ENCODE measurements at regions not wholly inside any gene's neighbourhood (a gene's known extent, or its start where the extent isn't known, plus 50 kb on each side); places are given as distances from the start of the nearest gene placed in this dataset.

DNA sequence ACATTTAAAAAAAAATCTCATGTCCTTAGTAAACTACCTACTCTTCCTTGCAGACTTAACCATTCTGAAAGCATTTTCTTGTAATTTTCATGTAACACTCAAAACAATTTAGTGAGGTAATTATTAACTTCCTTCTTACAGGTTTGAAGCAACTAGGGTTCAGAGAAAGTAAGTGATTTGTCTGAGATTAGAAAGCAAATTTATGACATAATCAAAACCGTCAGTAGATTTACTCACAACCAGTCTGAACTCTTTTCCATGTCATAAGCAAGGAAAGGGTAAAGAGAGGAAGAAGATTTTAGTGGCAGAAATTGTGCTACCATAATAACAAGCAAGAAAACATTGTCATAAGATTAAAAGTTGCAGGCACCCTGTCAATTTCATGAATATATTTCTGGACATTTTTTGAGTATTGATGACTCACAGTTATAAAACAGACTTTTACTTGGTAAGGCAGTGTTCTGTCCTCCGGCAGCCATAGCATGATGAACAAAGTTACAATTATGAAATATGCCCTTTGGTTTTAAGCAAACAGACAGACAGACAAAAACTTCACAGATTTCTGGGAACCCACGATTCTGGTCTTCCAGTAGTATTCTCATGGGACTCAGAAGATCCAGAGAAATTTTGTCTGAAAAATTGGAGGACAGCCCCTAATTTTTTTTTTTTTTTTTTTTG is 707.2 kb downstream of the RWDD3 start:
- DNase-seq = no peak

DNA sequence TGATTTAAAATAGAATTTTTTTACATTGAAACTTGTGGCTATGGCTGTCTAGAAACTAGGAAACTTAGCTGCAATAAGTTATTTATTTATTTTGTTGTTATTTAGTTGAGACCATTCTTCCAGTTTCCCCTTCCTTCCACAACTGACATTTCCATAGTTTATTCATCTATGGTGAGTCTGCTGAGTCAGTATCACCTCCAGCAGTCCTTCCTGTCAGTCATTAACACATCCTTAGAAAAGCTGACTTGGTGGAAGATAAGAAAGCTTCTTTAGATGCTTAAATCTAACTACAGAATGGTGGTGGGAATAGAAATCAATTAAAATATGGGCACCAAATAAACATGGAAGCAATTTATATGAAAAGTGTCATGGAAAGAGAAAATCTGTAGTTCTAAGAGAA is 714.0 kb downstream of the RWDD3 start:
- DNase-seq = no peak

DNA sequence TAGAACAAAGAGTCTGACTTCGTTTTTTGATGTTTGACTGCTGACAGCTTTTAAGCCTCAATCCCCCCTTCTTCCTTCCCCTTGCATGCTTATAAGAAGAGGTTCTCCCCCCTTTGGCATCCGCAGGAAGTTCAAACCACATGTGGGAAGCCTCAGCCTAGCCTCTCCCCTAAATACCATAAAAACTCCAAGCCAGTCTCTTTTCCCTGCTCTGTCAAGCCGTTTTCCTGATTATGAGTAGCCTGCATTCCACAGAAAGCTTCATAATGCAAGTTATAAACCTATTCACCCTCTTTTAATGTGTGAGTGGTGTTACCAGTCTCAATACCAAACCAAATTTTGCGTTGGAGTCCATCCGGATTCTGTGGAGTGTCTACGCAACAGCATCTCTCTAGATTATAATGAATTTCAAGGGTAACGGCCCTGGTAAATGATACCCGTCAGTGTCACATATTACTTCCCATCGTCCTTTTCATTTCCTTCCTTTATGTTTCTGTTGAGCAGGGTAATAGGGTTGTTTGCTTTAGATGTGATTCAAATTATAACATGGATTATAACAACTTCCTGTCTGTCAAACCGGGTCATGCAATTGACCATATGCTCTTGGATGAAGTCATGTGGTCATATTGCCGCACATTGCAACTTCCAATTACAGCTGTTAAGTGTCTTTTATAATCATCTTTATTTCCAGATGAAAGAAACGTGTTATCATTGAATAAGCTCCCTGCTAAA is 717.5 kb downstream of the RWDD3 start:
- no peak for DNase-seq

DNA sequence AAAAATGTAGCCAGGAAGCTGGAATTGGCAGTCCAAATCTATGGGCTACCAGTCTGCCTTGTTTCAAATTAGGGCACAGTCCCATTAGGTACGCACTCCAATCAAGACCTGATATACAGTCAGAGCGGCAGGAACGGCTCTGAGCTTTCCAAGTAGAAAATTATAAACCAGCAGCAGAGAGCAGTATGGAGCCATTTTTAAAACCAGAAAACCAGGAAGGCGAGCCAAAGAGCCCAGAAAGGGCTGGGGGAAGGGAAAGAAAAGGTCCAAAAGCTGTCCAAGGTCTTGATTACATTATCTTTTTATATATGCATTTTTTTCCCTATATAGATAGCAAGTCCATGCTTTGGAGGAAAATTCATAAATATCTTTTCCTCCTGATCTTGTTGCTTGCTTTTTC is 719.0 kb downstream of the RWDD3 start:
- DNase-seq = peak; percentile 26

DNA sequence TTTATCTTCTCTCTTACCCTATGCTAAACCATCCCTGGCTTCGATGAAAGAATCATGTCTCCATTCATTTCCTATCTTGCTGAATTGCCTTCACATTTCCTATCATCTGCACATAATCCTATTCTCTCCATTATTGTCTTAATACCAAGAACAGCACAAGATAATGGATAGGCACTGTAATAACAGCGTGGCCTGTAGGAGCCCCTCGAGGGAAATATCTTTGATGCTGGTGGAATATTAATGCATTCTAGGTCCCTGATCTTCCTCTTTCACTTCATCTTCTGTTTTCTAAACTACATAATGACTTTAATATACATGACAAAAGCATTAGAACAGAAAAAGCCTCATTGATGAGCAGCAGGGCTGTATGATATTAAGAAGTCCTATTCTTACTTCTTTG is 720.6 kb downstream of the RWDD3 start:
- DNase-seq = no peak

DNA sequence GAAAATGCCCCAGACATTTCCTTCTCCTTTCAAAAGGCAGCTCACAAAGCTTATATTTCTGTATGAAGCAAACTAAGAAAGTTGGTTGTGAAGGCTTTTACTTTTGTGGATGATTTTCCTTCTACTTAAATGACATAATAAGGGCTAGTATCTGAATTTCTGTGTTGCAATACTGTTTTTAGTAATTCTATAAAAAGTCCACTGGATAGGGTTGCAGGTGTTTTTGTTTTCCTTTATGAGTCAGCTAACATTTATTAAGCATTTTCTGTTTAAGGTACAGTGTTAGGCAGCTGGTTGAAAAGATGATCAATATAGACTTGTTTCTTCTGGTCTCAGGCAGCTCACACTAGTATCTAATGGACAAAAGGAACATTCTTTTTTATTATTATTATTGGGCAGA is 722.2 kb downstream of the RWDD3 start:
- DNase-seq = no peak

DNA sequence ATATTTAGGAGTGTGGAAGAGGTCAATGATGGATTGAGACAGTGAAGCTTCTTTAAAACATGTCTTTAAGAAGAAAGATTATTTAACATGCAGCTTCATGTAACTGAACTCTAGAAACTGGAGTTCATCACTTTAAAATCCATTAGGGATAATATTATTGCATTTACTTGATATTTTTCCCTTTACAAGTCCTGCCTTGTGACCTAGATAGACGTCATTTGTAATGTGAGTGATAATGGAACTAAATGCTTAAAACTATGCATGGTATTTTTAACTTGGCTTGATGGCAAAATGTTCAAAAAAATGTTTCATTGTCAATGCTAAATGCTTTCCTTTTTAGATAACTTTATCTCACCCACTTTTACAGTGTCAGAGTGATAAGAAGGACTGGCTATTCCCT is 723.7 kb downstream of the RWDD3 start:
- no peak for DNase-seq

DNA sequence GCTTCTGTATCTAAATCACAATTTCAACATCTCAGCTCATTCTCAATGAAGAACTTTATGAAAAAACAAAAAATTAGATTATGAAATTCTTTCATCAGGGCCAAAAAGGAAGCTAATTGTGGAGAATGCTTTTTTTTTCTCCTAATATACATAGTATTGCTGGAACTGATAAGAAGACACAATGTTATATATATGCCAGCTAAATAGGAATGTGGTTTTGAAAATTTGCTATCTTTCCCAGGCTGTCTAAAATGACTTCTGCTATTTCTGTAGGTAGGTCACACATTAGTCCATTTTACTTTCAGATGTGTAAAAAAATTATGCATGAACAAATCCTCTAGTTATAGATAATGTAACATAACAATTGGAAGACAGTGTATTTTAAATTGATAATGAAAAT is 732.9 kb downstream of the RWDD3 start:
- DNase-seq = no peak

DNA sequence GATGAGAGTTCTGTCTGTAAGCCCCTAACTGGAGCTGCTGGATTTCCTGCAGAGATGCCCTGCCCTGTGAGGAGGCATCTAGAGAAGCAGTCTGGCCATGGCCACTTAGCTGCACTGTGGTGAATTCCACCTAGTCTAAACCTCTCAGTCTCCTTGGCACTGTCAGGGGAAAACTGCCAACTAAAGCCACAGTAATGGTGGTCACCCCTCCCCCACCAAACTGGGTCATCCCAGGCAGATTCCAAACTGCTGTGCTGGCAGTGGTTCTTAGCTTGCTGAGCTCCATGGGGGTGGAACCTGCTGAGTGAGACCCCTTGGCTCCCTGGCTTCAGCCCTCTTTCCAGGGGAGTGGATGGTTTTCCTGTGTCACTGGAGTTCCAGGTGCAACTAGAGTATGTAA is 740.6 kb downstream of the RWDD3 start:
- DNase-seq = no peak

DNA sequence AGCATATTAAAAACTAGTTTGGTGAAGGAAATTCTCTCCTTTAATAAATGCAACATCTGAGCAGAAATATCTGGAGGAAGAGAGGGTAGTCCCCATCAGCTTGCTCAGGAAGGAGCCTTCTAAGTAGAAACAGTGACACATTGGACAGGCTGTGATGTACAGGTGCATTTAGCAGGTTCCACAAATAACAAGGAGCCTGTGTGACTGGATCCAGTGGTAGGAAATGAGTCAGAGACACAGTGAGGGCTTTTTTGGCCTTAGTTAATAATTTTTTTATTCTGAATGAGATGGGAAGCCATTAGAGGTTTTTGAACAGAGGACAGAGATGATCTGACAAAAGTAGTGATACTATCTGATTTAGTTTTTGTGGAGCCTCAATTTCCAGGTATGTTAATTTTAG is 738.9 kb upstream of the PTBP2 start:
- DNase-seq = no peak

DNA sequence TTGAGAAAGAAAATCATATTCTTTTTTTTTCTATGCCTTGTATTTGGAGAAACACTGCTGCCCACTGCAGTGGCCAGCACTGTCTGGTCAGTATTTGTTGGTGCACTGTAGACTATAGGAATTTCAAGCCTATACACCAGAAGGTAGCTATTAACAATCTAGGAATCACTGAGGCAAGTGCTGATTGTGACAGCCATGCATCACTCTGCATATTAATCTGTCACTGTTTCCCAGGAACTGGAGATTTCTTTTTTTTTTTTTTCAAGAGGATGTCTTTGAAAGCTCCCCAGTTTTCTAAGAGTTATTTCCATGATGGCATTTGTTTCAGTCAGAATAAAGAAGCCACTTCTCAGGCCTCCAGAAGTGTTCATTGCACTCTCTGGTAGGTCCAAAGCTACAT is 737.8 kb upstream of the PTBP2 start:
- DNase-seq = no peak

DNA sequence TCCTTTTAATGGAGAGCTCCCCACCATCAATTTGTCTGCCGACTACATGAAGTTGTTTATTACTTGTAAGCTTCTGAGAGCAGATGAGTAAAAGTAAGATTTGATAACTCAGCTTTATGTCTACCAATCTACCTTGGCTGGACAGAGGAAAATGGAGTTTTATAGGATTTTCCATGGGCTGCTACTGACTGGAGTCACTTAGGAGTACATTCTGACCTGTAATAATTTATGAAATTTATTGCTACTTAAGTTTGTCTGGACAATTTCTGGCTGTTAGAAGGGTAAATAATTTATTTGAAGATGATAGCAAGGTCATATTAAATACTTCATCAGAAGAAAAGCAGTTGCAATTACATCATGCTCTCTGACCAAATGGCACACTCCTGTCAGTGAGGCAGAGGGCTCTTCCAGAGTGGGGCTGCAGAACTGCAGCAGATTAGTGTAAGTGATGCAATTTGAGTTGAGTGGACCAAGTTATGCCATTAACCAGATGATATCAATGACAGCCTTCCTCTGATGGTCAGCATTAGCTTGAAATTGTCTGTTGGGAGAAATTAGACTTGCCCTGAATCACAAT is 736.7 kb upstream of the PTBP2 start:
- no peak for DNase-seq

DNA sequence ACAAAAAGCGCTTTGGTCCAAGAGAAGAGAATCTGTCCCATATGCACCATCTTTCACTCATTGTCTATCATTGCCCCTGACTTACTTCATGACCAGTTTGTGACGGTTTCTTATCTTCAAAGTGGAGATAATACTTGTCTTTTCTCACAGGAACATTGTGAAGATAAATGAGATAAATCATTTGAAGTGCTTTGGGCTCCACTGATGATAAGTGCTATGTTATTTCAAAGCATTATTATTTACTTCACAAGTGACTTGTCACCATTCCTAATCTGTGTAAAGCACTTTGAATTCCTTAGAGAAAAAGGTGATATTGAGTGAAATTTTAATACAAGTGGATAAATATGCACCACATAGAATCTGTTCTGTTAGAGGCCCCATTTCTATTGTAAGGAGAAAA is 731.6 kb upstream of the PTBP2 start:
- DNase-seq = no peak

DNA sequence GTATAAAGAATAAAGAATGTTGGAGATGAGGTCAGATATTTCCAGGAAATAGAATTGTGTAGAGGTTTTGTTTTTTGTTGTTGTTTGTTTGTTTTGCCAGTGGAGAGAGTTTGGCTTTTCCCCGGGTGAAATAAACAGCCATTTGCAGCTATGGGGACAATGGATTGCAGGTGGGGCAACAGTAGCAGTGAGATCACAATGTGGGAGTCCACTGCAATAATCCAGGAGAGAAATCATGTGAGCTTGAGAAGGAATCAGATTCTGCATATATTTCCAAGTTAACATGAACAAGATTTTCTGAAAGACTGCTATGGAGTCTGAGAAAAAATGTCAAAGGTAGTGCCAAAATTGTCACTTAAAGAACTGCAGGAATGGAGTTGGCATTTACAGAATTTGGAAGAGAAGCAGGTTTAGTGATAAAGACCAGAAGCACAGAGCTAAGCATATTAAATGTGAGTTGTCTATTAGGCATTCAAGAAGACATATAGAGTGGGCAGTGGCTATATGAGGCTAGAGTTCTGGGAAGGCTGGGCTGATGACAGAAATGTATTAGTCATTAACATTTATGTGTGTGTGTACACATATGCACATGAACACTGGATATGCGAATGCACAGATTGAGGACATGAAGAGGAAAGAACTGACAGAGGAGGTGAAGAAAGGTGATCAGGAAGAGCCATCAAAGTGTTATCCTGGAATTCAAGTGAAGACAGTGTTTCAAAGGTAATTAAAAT is 729.6 kb upstream of the PTBP2 start:
- DNase-seq = no peak

DNA sequence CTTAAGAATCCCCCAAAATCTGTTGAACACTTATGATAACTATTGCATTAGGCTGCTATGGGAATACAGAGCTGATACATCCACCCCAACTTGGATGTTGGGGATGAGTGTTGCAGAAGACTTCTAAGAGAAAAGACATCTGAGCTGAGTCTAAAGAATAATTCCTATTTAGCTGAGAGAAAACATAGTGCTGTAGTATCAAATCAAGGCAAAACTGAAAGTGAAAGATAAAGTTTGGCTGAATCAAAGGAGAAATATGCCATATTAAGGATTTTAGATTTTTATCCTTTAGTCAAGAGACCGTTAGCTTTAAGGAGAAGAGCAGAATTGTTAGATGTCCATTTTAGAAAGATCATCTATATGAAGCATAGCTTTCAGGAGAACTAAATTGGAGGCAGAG is 726.9 kb upstream of the PTBP2 start:
- no peak for DNase-seq

DNA sequence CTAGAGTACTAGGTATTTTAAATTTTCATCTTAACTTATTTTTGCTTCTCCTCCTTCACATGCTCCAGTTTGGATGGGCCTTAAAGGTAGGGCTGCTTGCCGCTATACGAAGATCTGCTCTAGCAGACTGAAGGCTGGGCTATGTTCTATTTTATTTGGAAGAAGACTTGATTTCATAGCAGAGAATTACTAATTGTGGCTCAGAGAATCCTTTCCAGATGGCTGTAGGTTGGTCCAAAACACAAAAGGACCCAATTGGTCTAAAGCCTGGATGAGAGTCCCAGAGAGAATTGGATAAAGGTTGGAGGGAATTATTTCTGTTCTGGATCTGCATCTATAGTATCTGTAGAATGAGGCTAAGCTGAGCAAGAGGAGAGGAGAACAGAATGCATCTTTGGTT is 719.4 kb upstream of the PTBP2 start:
- DNase-seq = no peak

DNA sequence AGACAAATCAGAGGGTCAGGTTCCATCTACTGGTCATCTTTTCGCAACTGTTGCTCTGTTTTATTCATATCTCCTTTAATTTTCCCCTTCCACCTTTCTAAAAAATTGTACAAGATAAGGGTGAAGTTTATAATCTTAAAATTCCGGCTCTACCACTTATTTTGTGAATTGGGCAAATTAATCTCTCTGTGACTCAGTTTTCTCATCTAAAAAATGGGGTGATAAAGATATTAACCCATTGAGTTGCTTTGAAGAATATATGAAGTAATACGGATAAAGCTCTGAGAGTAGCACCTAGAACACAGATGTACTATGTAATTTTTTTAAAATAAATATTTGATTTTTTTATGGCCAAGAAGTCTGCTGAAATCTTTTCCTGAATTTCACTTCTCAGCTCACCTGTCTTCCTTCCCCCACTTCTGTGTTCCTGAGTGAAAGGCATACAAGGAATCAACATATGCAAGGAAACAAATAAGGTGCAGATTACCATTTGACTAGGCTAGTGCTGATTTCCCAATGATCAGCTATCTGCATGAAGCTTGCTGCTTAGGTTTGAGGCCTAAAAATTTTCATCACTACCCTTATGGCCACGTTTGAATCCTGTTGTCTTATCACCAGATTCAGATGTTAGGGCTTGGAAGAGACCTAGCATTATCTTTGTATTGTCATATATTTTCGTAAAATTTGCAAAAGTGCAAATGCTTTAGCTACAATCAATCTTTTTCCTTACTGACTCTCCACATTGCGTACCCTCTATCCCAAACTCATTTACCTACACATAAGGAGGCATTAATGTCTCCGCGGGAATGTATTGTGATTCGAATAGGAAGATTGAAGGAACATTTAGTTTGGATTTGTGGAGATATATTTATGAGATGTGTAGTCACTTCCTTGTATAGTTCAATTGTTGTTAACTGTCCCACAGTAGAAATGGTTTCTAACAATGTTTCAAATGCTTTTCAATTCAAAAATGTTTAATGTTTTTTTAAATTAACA is 718.3 kb upstream of the PTBP2 start:
- DNase-seq = no peak

DNA sequence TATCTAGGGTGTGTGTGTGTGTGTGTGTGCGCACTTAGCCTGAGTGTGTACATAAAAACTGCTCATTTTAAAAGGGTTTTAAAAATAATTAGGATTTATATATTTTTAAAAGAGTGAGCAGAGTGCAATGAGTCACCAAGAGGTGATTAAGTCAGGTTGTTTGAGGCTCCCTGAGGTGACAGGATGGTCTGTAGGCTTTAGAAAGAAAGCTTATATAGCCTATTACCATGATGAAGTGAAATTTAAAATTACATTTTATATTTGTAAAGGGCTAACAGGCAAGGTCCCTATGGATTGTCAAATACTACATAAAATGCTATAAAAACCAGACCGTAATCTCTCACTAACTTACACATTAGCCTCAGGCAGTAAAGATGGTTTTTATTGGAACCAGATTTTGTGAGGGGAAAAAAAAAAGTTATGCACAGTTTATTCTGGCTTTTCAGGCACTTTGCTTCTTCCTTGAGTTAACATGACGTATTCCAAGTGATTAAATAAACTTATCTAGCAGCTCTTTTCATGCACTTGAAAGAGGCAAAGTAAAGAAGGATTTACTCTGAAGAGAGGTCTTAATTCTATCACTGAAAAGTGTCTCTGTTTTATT is 711.7 kb upstream of the PTBP2 start:
- DNase-seq = no peak

DNA sequence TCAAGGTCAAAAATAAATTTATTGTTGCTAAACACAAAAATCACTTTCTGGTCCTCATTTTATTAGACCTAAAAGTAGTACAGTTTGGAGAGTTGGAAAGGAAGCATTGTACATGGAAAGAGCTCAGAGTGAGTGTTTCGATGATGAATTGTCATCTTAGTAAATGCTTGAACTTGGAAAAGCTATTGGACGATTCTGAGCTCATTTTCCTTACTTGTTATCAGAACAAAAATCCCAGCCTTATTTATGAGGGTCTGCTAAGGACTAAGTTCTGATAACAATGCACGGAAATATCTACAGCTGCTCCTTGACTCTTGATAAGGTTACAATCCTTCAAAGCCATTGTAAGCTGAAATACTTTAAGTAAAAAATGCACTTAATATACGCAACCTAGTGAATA is 710.0 kb upstream of the PTBP2 start:
- no peak for DNase-seq

DNA sequence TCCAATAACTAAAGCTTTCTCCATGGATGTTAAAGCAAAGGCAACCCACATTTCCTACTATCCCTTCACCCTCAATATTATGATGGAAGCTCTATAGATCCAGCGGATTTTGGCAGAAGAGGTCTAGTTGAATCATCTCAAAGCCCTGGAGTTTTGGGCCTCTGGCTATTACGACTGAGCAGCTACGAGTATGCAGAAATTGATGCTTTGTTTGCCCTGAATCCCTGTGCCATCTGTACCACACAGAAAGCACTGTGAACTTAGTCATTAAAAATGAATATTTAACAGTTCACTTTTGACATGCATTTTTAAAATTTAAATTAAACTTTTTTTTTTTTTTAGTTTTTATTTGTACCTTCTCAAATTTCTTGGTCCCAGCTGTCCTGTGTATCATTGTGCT is 705.4 kb upstream of the PTBP2 start:
- DNase-seq = no peak

DNA sequence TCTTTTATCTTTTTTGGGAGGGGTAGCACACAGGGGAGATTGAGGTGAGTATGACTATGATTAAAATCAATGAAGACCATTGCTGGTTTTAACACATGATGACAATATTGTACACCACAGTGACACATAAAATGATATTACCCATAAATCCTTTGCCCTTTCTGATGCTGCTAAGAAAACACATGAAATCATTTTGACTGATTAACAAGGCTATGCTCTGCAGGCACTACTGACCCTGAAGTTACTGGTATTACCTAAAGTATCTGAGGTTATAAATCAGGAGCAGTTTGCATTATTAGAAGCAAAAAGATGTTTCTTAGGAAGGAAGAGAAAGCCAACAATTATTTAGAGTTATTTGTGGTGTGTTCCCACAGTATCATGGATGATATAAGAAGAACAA is 701.2 kb upstream of the PTBP2 start:
- no peak for DNase-seq

DNA sequence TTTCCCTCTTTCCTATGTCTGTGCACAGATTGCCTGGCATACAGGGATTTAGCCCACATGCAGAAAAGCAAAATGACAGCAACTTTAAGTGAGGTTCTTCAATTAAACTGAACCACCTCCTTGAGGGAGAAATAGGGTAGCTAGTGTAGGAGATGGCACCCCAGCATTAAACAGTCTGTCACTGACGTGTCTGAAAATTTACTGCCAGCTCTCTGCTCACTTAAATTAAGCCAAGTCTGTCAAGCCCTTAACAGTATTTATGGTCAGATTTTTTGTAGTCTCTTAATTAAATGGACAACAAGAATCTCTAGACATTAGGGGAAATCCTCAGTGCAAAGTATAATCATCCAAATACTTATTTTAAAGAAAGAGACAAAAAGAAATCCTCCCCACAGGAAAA is 696.5 kb upstream of the PTBP2 start:
- no peak for DNase-seq
